ENCODE measurements at regions not wholly inside any gene's neighbourhood (a gene's known extent, or its start where the extent isn't known, plus 50 kb on each side); places are given as distances from the start of the nearest gene placed in this dataset.

DNA sequence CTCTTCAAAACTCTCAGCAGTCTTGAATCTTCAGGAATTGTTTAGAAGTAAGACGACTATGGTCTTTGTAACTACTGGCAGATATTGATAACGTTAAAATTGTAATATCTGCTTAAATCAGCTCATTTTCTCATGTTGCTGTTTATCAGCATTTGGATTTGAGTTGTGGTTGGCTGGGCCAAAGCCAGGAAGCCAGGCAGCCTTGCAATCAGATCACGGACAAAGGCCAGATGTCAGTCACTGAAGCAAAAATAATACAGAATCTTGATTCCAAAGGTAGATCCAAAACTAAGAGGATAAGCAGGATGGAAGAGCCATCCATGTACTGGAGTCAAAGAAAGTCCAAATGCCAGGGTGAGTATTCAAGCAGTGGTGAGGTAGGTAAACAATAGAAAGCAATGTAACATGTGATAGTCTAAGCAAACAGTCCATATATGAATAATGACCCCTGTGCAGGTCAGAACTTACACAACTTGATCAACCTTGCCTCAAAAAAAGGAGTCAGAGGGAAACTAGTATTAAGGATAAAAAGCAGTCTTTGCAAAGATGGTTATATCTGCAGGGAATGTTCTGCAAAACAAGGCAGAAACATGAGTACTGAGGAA, 95.8 kb upstream of the RAP1B start:
- TF ChIP-seq, protein P1, sequence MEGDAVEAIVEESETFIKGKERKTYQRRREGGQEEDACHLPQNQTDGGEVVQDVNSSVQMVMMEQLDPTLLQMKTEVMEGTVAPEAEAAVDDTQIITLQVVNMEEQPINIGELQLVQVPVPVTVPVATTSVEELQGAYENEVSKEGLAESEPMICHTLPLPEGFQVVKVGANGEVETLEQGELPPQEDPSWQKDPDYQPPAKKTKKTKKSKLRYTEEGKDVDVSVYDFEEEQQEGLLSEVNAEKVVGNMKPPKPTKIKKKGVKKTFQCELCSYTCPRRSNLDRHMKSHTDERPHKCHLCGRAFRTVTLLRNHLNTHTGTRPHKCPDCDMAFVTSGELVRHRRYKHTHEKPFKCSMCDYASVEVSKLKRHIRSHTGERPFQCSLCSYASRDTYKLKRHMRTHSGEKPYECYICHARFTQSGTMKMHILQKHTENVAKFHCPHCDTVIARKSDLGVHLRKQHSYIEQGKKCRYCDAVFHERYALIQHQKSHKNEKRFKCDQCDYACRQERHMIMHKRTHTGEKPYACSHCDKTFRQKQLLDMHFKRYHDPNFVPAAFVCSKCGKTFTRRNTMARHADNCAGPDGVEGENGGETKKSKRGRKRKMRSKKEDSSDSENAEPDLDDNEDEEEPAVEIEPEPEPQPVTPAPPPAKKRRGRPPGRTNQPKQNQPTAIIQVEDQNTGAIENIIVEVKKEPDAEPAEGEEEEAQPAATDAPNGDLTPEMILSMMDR (IDR thresholded peaks at IDR 0.05), result no peak
- Mint-ChIP-seq H3K4me1 (ENCODE audit: low read depth) (peaks cover 11% of the 10 kb centered on the region), H3K4me3 (ENCODE audit: unreplicated experiment) (no peak overlapping the region), H3K27me3 (ENCODE audit: low read depth) (no peaks in the 10 kb centered on the region), H3K9me3 (ENCODE audit: low read depth) (peaks cover 3% of the 10 kb centered on the region), H3K36me3 (ENCODE audit: low read depth) (peaks cover 3% of the 10 kb centered on the region), H3K27ac (ENCODE audit: unreplicated experiment) (no peak overlapping the region)
- DNase-seq (ENCODE audit: low spot score), result no peak

DNA sequence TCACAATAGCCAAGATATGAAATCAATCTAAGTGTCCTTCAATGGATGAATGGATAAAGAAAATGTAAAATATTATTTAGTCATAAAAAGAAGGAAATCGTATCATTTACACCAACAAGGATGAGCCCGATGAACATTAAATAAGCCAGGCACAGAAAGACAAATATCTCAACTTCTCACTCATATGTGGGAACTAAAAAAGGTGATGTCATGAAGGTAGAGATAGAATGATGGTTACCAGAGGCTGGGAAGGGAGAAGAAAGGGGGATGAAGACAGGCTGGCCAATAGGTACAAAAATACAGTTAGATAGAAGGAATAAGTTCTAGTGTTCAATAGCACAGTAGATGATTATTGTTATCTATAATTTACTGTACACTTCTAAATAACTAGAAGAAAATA, 94.9 kb upstream of the RAP1B start:
- no peaks in the 10 kb centered on the region for H3K27me3 Mint-ChIP-seq (ENCODE audit: low read depth)
- peaks cover 3% of the 10 kb centered on the region for H3K9me3 Mint-ChIP-seq (ENCODE audit: low read depth)
- H3K27ac Mint-ChIP-seq (ENCODE audit: unreplicated experiment), result no peak overlapping the region
- no peak for DNase-seq (ENCODE audit: low spot score)
- TF ChIP-seq, protein P1 (IDR thresholded peaks at IDR 0.05), result no peak
- H3K4me3 Mint-ChIP-seq (ENCODE audit: unreplicated experiment), result no peak overlapping the region
- H3K4me1 Mint-ChIP-seq (ENCODE audit: low read depth), result peaks cover 11% of the 10 kb centered on the region
- peaks cover 3% of the 10 kb centered on the region for H3K36me3 Mint-ChIP-seq (ENCODE audit: low read depth)

DNA sequence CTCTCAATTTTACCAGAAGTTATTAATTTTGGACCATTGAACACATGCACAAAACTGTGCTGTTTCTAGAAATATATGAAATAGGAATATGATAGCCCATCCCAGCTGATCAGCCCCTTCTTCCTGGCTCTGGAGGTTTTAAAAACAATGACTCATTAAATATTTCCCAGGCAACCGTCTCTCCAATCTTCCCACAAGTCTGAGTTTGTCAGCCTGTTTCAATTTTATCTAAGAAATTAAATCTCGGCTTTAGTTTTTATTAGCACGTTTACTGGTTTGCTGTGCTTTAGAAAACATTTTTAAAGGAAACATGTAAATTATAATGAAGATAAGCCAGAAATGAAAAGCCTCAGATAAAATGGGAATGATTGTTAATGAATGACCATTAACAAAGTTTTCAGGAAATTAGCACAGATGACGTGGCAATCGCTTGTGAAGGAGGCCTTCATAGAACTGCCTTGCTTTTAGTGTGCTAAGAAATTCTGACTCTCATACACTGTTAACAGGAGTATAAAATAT, 89.3 kb upstream of the RAP1B start:
- no peaks in the 10 kb centered on the region for H3K27me3 Mint-ChIP-seq (ENCODE audit: low read depth)
- peaks cover 3% of the 10 kb centered on the region for H3K36me3 Mint-ChIP-seq (ENCODE audit: low read depth)
- peak overlapping the region; percentile 89 for H3K27ac Mint-ChIP-seq (ENCODE audit: unreplicated experiment)
- peaks cover 35% of the 10 kb centered on the region for H3K4me1 Mint-ChIP-seq (ENCODE audit: low read depth)
- H3K9me3 Mint-ChIP-seq (ENCODE audit: low read depth), result peaks cover 3% of the 10 kb centered on the region
- DNase-seq (ENCODE audit: low spot score), result no peak
- TF ChIP-seq, protein P1 (IDR thresholded peaks at IDR 0.05), result no peak
- H3K4me3 Mint-ChIP-seq (ENCODE audit: unreplicated experiment), result peak overlapping the region; percentile 41

DNA sequence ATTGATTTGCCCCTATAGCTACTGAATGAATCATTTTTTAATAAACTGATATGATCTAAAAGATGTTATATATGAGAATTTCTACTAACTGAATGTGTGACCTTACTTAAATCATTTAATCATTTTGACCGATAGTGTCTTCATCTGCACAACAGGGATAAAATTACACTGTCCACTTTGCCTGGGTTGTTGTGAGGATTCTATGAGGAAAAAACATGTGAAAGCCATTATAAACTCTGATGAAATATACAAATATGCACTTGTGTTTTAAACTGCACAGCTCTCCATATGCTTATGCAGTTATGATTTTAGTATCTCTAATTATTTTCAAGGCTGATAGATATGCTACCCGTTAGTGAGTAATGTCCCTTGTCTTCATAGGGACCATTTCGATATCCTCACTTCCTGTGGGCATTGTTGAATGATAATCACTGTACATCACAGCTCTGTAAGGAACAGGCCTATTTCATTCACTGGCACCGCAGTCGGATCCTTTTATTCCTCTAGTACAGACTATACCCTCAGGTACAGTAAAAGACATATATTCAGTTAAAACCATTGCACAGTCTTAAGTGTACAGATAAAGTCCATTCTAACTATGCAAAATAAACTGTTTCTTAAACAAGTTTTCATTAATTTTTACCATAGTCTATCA, 88.7 kb upstream of the RAP1B start:
- Mint-ChIP-seq H3K27ac (ENCODE audit: unreplicated experiment) (peak overlapping the region; percentile 89), H3K4me1 (ENCODE audit: low read depth) (peaks cover 35% of the 10 kb centered on the region), H3K27me3 (ENCODE audit: low read depth) (no peaks in the 10 kb centered on the region), H3K9me3 (ENCODE audit: low read depth) (no peaks in the 10 kb centered on the region), H3K4me3 (ENCODE audit: unreplicated experiment) (peak overlapping the region; percentile 41), H3K36me3 (ENCODE audit: low read depth) (no peaks in the 10 kb centered on the region)
- DNase-seq (ENCODE audit: low spot score), result no peak
- TF ChIP-seq, protein P1 (IDR thresholded peaks at IDR 0.05), result no peak

DNA sequence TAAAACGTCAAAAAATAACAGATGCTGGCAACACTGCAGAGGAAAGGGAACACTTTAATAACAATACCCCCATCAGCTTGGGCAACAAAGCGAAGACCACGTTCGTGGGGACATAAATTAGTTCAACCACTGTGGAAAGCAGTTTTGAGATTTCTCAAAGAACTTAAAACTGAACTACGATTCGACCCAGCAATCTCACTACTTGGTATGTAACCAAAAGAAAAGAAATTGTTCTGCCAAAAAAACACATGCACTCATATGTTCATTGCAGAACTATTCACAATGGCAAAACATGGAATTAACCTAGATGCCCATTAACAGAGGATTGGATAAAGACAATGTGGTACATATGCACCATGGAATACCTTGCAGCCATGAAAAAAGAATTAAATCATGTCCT, 81.2 kb upstream of the RAP1B start:
- no peaks in the 10 kb centered on the region for H3K36me3 Mint-ChIP-seq (ENCODE audit: low read depth)
- peak overlapping the region; percentile 74 for H3K27ac Mint-ChIP-seq (ENCODE audit: unreplicated experiment)
- no peak for DNase-seq (ENCODE audit: low spot score)
- peaks cover 45% of the 10 kb centered on the region for H3K4me1 Mint-ChIP-seq (ENCODE audit: low read depth)
- H3K27me3 Mint-ChIP-seq (ENCODE audit: low read depth), result no peaks in the 10 kb centered on the region
- H3K4me3 Mint-ChIP-seq (ENCODE audit: unreplicated experiment), result no peak overlapping the region
- TF ChIP-seq, protein P1 (IDR thresholded peaks at IDR 0.05), result no peak
- peaks cover 4% of the 10 kb centered on the region for H3K9me3 Mint-ChIP-seq (ENCODE audit: low read depth)

All from chondrocyte (in vitro differentiated cells).